ENCODE measurements at regions not wholly inside any gene's neighbourhood (a gene's known extent, or its start where the extent isn't known, plus 50 kb on each side); places are given as distances from the start of the nearest gene placed in this dataset.

DNA sequence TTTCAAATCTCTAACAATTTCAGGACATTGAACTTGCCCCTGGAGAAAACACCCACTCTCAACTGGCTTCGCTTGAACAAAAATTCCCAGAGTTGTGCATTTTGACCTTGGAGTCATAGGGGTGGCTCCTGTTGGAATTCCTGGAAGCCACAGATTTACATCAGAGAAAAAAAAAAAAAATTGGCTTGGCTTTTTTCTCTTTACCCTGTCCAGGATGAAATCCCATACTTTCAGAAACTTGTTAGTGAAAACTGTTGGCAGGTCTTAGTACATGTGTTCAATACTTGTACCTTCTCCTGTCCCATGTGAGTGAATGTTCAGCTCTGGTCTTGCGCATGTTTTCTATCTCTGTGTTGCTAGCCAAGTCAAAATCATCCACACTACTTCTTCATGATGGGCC lies 228.8 kb downstream of the TGFB2 start:
- H3K4me1 ChIP-seq, result no peaks in the 10 kb centered on the region
- no peak for DNase-seq
- 82 to 89% methylated on average over 2 of the region's 2 CpGs for WGBS, 2 donors

DNA sequence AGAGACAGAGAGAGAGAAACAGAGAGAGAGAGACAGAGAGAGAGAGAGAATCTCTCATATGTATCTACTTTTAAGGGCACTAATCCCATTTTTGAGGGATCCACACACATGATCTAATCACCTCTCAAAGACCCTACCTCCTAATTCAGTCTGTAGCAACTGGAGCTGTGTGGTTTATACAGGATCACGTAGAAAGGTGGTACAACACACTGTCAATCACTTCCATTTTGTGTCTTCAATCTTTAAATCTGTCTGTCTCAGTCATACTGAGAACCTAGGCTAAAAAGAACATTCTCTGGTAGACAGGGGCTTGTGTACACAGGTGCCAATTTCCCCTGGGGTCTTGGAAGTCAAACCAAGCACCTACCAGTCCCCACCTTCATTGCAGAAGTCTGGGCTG lies 229.9 kb downstream of the TGFB2 start:
- H3K4me1 ChIP-seq, result no peaks in the 10 kb centered on the region
- no peaks in the 10 kb centered on the region for H3K9me3 ChIP-seq
- intact Hi-C loops (cut with DNase I), result no loop called here
- no peak for DNase-seq
- TF ChIP-seq POLR2A (IDR thresholded peaks at IDR 0.05), result no peak
- TF ChIP-seq, protein P1, sequence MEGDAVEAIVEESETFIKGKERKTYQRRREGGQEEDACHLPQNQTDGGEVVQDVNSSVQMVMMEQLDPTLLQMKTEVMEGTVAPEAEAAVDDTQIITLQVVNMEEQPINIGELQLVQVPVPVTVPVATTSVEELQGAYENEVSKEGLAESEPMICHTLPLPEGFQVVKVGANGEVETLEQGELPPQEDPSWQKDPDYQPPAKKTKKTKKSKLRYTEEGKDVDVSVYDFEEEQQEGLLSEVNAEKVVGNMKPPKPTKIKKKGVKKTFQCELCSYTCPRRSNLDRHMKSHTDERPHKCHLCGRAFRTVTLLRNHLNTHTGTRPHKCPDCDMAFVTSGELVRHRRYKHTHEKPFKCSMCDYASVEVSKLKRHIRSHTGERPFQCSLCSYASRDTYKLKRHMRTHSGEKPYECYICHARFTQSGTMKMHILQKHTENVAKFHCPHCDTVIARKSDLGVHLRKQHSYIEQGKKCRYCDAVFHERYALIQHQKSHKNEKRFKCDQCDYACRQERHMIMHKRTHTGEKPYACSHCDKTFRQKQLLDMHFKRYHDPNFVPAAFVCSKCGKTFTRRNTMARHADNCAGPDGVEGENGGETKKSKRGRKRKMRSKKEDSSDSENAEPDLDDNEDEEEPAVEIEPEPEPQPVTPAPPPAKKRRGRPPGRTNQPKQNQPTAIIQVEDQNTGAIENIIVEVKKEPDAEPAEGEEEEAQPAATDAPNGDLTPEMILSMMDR (IDR thresholded peaks at IDR 0.05), result no peak
- 68 to 74% methylated on average over 1 of the region's 1 CpG for WGBS, 2 donors
- H3K27me3 ChIP-seq, result no peaks in the 10 kb centered on the region
- no peaks in the 10 kb centered on the region for H3K36me3 ChIP-seq
- H3K27ac ChIP-seq, result no peak overlapping the region
- no peak overlapping the region for H3K4me3 ChIP-seq

More for the DNA sequence above, 228.8 kb downstream of the TGFB2 start:
- Histone ChIP-seq H3K27me3 (no peaks in the 10 kb centered on the region), H3K27ac (no peak overlapping the region), H3K9me3 (no peaks in the 10 kb centered on the region), H3K36me3 (no peaks in the 10 kb centered on the region), H3K4me3 (no peak overlapping the region)
- TF ChIP-seq, protein P1 (IDR thresholded peaks at IDR 0.05), result no peak
- TF ChIP-seq POLR2A (IDR thresholded peaks at IDR 0.05), result no peak
- intact Hi-C loops (cut with DNase I), result no loop called here

DNA sequence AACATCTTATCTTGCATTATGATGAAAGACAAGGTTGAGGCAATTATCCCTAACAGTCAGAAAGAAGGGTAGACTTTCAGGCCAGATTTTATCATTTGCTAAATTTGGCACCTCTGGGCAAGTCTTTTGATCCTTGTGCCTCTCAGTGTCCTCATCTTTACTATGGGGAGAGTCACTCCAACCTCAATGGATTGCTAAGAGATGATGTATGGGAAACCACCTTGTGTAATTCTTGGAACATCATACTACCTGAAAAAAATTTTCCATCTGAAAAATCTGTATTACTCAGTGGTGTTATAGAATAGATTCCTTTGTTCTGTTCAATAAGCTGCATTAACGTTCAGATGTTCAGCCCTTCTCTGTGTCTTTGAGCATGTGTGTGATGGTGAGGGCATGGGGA lies 230.7 kb downstream of the TGFB2 start:
- 19 to 43% methylated on average over 1 of the region's 1 CpG for WGBS, 2 donors
- H3K9me3 ChIP-seq, result no peaks in the 10 kb centered on the region

DNA sequence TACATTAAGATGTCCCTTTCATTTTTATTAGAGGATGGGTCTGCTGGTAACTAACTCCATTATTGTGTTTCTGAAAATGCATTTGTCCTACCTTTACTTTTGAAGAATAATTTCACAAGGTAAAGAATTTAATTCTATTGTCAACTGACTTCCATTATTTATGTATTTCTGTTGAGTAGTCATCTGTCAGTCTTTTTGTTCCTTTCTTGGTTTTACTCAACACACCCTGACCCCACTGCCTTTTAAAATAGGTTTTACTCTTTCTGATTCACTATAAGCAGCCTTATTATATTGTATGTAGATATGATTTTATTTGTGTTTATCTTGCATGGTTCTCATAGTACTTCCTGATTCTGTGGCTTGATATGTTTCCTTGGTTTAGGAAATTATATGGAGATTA lies 237.5 kb downstream of the TGFB2 start:
- Histone ChIP-seq H3K27me3 (no peaks in the 10 kb centered on the region), H3K4me3 (no peak overlapping the region), H3K27ac (no peak overlapping the region), H3K4me1 (peaks cover 0 to 19% (median 11%) of the 10 kb centered on the region in 3 donors), H3K9me3 (no peaks in the 10 kb centered on the region), H3K36me3 (no peaks in the 10 kb centered on the region)
- TF ChIP-seq, protein P1 (IDR thresholded peaks at IDR 0.05), result no peak
- no peak for TF ChIP-seq POLR2A (IDR thresholded peaks at IDR 0.05)
- intact Hi-C loops (cut with DNase I), result no loop called here
- no peak for DNase-seq

More for the DNA sequence above, 230.7 kb downstream of the TGFB2 start:
- intact Hi-C loops (cut with DNase I), result no loop called here
- Histone ChIP-seq H3K36me3 (no peaks in the 10 kb centered on the region), H3K27ac (no peak overlapping the region), H3K4me1 (no peaks in the 10 kb centered on the region), H3K4me3 (no peak overlapping the region), H3K27me3 (no peaks in the 10 kb centered on the region)
- DNase-seq, result no peak
- TF ChIP-seq, protein P1 (IDR thresholded peaks at IDR 0.05), result no peak
- no peak for TF ChIP-seq POLR2A (IDR thresholded peaks at IDR 0.05)

DNA sequence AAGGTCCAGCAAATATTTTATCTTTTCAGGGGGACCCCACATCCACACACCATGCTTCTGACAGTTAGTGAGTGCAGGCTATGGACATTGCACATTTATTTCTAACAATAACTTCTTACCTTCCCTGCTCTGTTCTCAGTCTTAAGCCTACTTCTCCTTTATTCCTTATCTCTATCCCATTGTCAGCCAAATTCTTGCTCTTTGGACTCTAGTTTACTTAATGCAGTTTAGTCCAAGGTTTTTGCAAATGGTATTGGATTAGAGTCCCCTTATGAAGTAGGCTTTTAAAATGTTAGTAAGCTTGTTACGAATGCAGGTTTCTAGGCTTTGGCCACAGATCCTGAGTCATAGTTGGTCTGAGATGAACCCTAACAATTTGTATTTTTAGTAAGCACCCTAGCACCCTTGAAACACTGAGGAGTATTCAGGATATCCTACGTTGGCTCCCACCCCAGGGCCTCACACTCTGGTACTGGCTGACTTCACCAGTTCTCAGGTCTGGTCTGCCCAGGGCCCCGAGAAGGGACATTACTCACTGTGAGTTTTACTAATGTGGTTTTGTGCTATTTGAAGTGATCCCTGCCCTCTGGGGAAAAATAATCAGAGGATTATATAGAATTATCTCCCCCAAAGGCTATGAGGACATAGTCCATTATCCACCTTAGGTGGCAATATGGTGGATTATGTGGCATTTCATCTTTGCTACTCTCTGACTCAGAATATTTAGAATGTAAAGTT lies 239.5 kb downstream of the TGFB2 start:
- no peaks in the 10 kb centered on the region for H3K36me3 ChIP-seq
- no peak for DNase-seq
- no peak overlapping the region for H3K27ac ChIP-seq
- H3K9me3 ChIP-seq, result no peaks in the 10 kb centered on the region
- H3K27me3 ChIP-seq, result no peaks in the 10 kb centered on the region
- WGBS, 2 donors, result 47 to 53% methylated on average over 2 of the region's 3 CpGs
- TF ChIP-seq, protein P1 (IDR thresholded peaks at IDR 0.05), result no peak
- no peak for TF ChIP-seq POLR2A (IDR thresholded peaks at IDR 0.05)
- H3K4me1 ChIP-seq, result peaks cover 0 to 19% (median 11%) of the 10 kb centered on the region in 3 donors
- intact Hi-C loops (cut with DNase I), result no loop called here
- H3K4me3 ChIP-seq, result no peak overlapping the region

Measured in esophagus squamous epithelium (tissue), 5 donors.